ENCODE measurements at regions not wholly inside any gene's neighbourhood (a gene's known extent, or its start where the extent isn't known, plus 50 kb on each side); places are given as distances from the start of the nearest gene placed in this dataset.

DNA sequence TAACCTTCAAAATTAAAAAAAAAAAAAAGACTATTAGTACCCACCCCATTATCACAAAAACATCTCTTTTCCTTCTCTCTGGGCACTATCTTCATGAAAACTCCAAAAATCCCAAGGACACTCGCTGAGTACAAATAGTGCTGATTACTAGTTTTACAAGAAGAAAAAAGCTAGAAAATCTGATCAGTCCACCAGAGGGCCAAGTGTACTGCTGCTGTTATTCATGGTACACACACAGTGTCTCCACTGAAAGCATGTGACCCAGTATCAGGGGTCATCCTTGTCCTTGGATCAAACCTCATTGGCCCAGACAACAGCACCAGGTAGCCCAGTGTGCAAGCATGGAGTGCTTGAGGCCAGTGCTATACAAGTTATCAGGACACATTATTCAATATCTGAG is 382.7 kb upstream of the KLHL29 start:
- FAIRE-seq, result no peak
- TF ChIP-seq TAF1 (IDR thresholded peaks at IDR 0.05; ENCODE audit: low read depth, low read length), result no peak
- no peak for TF ChIP-seq POLR2A (IDR thresholded peaks at IDR 0.05; ENCODE audit: low read depth, low read length)
- TF ChIP-seq POU2F2 (IDR thresholded peaks at IDR 0.05; ENCODE audit: low read depth, low read length), result no peak
- TF ChIP-seq POLR2AphosphoS5 (IDR thresholded peaks at IDR 0.05; ENCODE audit: low read depth, low read length), result no peak
- no peak for TF ChIP-seq SPI1 (IDR thresholded peaks at IDR 0.05; ENCODE audit: low read depth, low read length)
- no peak for TF ChIP-seq PAX5 (IDR thresholded peaks at IDR 0.05; ENCODE audit: insufficient read depth, low read length, severe bottlenecking)
- DNase-seq (ENCODE audit: insufficient read length, low spot score), result no peak

DNA sequence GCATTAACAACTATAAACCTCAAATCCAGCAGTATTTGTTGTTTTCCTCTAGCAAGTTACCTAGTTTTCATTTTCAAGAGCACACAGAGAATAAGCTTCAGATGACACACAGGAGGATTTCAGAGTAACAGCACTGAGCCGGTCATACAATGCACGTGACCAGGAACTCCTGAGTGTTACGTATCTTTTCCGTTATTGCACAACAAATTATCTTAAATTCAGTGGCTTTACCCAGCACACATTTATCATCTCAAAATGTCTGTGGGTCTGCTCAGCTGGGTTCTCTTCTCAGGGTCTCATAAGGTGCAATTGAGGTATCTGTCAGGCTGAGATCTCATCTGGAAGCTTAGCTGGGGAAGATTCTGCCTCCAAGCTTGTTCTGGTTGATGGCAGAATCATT is 379.5 kb upstream of the KLHL29 start:
- FAIRE-seq (no peak), DNase-seq (ENCODE audit: insufficient read length, low spot score) (no peak)
- TF ChIP-seq SPI1 (IDR thresholded peaks at IDR 0.05; ENCODE audit: low read depth, low read length), result no peak
- TF ChIP-seq POLR2AphosphoS5 (IDR thresholded peaks at IDR 0.05; ENCODE audit: low read depth, low read length), result no peak
- TF ChIP-seq POLR2A (IDR thresholded peaks at IDR 0.05; ENCODE audit: low read depth, low read length), result no peak
- TF ChIP-seq PAX5 (IDR thresholded peaks at IDR 0.05; ENCODE audit: insufficient read depth, low read length, severe bottlenecking), result no peak
- TF ChIP-seq TAF1 (IDR thresholded peaks at IDR 0.05; ENCODE audit: low read depth, low read length), result no peak
- TF ChIP-seq POU2F2 (IDR thresholded peaks at IDR 0.05; ENCODE audit: low read depth, low read length), result no peak

DNA sequence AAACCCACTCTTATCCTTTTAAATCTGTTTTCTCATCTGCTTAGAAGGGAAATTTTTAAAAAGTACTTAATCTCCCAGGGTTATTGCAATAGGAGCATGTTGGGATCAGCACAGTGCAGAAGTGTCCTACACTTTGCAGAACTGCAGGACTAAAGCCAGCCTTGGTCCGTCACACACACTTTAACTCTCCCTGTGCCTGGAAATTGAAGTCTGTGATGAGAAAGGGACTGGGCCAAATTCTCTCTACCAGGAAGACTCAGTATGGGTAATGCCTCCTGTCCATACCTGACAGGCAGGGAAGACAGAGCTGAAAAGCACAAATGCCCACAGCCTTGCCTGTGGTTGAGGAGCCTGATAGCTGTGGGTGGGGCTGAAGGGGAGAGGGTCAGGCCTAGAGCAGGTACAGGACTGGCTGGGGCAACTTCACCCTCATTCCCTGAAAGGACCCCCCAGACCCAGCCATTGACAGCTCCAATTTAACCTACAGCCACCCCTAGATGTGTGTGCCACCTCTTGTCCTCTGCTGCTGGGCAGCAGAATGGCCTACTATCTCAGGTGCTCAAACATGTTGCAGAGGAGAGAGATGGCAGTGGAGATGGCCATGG is 377.2 kb upstream of the KLHL29 start:
- DNase-seq (ENCODE audit: insufficient read length, low spot score) (no peak), FAIRE-seq (no peak)
- TF ChIP-seq PAX5 (IDR thresholded peaks at IDR 0.05; ENCODE audit: insufficient read depth, low read length, severe bottlenecking), result no peak
- no peak for TF ChIP-seq SPI1 (IDR thresholded peaks at IDR 0.05; ENCODE audit: low read depth, low read length)
- no peak for TF ChIP-seq POLR2AphosphoS5 (IDR thresholded peaks at IDR 0.05; ENCODE audit: low read depth, low read length)
- TF ChIP-seq POLR2A (IDR thresholded peaks at IDR 0.05; ENCODE audit: low read depth, low read length), result no peak
- no peak for TF ChIP-seq POU2F2 (IDR thresholded peaks at IDR 0.05; ENCODE audit: low read depth, low read length)
- TF ChIP-seq TAF1 (IDR thresholded peaks at IDR 0.05; ENCODE audit: low read depth, low read length), result no peak

DNA sequence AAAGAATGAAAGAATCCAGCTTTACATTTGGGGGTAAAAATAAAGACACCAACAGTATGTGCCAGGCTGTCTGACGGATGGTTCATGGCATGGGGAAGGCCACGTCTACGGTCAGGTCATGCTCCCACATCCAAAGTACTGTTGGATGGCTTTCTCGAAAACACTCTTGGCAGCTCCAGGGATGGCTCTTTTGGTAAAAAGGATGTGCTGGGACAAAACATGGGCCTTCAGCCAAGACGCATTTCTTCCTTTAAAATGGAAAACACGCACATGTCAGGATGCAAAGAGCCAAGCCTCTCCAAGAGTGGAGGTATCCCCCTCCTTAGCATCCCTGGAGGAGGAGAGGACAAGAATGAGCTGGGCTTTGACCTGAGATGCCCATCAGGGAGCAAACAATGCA is 376.5 kb upstream of the KLHL29 start:
- FAIRE-seq (no peak), DNase-seq (ENCODE audit: insufficient read length, low spot score) (no peak)
- no peak for TF ChIP-seq TAF1 (IDR thresholded peaks at IDR 0.05; ENCODE audit: low read depth, low read length)

DNA sequence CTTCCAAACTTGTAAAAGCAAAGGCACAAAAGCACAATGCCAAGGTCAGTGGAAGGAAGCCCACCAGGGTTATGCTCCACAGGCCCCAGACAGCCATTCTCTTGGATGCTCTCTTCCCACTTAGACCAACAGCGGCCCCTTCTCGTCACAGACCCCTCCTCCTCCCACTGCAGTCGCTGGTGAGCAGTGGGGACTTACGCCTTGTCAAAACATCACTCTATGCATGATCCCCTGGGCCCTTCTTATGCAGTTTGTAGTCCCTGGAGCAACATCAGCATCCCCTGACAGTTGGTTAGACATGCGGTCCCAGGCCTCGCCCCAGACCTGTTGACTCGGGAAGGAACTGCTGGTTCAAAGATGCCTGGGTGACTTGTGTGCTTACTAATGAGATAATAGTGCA is 376.0 kb upstream of the KLHL29 start:
- no peak for FAIRE-seq
- no peak for DNase-seq (ENCODE audit: insufficient read length, low spot score)
- no peak for TF ChIP-seq POLR2A (IDR thresholded peaks at IDR 0.05; ENCODE audit: low read depth, low read length)

DNA sequence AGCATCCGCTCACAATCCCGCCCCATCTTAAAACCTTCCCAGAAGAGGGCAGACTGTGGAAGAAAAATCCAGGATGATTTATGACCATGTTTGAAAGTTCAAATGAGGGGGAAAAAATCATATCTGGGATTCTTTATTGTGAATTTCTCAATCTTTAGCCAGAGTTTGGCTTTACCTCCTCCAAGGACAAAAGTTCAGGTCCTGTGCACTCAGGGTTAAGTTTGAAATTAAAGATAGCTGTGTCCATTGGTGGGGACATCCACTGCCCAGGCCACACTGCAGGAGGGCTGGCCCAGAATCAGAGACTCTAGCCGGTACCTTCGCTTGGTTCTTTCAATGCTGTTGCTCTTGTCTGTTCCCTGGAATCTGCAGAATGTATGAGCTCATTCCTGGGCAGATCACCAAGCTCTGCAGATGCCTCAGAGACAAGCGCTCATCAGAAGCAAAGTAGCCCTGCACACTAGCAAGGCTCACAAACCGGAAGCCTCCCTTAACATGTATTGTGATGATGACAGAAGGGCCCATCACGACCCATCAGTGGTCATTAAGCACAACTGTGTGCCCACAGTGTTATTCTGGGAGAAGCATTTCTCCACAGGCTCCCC is 375.3 kb upstream of the KLHL29 start:
- no peak for DNase-seq (ENCODE audit: insufficient read length, low spot score)
- no peak for FAIRE-seq
- TF ChIP-seq POU2F2 (IDR thresholded peaks at IDR 0.05; ENCODE audit: low read depth, low read length) (no peak), TAF1 (IDR thresholded peaks at IDR 0.05; ENCODE audit: low read depth, low read length) (no peak), POLR2AphosphoS5 (IDR thresholded peaks at IDR 0.05; ENCODE audit: low read depth, low read length) (no peak)

DNA sequence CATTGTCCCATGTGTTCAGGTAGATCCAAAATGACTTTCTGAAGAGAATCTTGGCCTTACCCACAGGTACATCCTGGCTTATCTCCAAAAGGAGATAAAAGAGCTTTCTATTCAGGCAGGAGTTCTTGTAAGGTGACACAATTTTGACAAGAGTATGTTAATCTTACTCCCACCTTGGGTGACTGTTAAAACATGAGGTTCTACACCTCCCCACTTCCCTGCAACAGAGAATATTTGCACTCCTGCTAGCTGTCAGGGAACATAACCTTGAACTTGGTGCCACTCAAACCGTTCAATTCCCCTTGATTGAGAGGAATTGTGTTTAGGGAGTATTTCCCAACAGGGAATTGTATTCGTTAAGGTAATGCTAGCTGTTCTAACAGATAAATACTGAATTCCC is 372.5 kb upstream of the KLHL29 start:
- no peak for DNase-seq (ENCODE audit: insufficient read length, low spot score)
- no peak for FAIRE-seq
- TF ChIP-seq TAF1 (IDR thresholded peaks at IDR 0.05; ENCODE audit: low read depth, low read length) (no peak), POLR2A (IDR thresholded peaks at IDR 0.05; ENCODE audit: low read depth, low read length) (no peak), POU2F2 (IDR thresholded peaks at IDR 0.05; ENCODE audit: low read depth, low read length) (no peak), PAX5 (IDR thresholded peaks at IDR 0.05; ENCODE audit: insufficient read depth, low read length, severe bottlenecking) (no peak), SPI1 (IDR thresholded peaks at IDR 0.05; ENCODE audit: low read depth, low read length) (no peak), POLR2AphosphoS5 (IDR thresholded peaks at IDR 0.05; ENCODE audit: low read depth, low read length) (no peak)

DNA sequence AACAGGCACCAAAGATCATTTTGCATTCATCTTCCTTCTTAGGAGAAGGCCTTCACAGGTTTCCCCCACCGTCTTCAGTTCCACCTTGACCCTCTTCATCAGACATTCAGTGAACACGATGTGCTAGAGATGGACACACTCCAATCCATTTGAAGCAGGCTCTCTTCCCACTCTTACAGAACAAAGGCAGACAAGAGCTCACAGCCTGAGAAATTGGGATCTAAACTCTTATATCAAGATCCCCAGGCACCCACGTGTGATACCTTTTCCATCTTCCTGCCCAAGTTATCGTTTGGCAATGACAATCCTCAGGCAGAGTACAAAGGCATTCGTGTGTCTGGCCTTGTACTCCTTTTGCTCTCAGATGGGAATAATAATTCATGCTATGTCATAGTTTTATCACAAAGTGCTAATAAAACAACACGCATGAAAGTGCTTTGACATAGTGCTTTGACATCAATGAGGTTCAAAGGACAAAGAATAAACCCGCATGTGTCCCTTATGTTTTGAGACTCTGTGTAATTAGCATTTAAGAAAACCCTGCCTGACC is 369.3 kb upstream of the KLHL29 start:
- TF ChIP-seq POU2F2 (IDR thresholded peaks at IDR 0.05; ENCODE audit: low read depth, low read length) (no peak), SPI1 (IDR thresholded peaks at IDR 0.05; ENCODE audit: low read depth, low read length) (no peak), TAF1 (IDR thresholded peaks at IDR 0.05; ENCODE audit: low read depth, low read length) (no peak), POLR2AphosphoS5 (IDR thresholded peaks at IDR 0.05; ENCODE audit: low read depth, low read length) (no peak), POLR2A (IDR thresholded peaks at IDR 0.05; ENCODE audit: low read depth, low read length) (no peak), PAX5 (IDR thresholded peaks at IDR 0.05; ENCODE audit: insufficient read depth, low read length, severe bottlenecking) (no peak)
- DNase-seq (ENCODE audit: insufficient read length, low spot score) (no peak), FAIRE-seq (no peak)

DNA sequence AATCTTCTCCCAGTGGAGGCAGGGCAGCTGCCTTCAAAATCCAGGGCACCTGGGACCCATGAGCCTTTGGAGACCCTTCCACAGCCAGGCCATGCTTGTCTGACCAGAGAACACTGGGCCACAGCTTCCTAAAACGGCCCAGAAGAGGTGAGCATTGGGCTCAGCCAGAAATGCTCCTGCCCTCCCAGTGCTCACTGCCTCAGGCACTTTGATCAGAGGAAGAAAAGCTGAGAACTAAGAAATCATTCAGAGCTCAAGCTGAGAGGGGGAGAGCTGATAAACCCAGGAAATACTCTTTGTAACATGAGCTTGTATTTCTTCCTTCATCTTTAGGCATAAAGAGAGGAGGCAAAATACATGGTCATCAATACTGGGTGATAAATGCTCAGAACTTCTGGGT is 365.5 kb upstream of the KLHL29 start:
- FAIRE-seq (no peak), DNase-seq (ENCODE audit: insufficient read length, low spot score) (no peak)
- TF ChIP-seq SPI1 (IDR thresholded peaks at IDR 0.05; ENCODE audit: low read depth, low read length) (no peak), POU2F2 (IDR thresholded peaks at IDR 0.05; ENCODE audit: low read depth, low read length) (no peak), PAX5 (IDR thresholded peaks at IDR 0.05; ENCODE audit: insufficient read depth, low read length, severe bottlenecking) (no peak), POLR2AphosphoS5 (IDR thresholded peaks at IDR 0.05; ENCODE audit: low read depth, low read length) (no peak), TAF1 (IDR thresholded peaks at IDR 0.05; ENCODE audit: low read depth, low read length) (no peak), POLR2A (IDR thresholded peaks at IDR 0.05; ENCODE audit: low read depth, low read length) (no peak)

DNA sequence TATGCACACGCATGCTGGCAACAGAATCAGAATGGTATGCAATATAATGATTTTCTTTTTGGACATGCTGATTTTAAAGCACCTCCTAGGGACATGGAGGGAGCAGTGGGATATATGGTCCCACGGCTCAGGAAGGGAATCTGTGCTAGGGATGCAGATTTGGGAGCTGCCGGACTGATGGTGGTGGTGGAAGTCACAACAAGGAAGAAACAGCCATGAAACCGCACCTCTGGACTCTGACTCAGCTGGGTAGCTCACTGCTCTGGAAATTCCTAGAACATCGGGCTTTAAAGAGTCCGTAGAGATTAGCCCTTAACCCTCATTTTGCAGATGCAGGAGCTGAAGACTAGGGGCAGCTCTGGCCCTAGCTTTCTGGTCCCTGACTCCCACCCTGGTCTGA is 364.3 kb upstream of the KLHL29 start:
- TF ChIP-seq PAX5 (IDR thresholded peaks at IDR 0.05; ENCODE audit: insufficient read depth, low read length, severe bottlenecking), result no peak
- TF ChIP-seq POLR2A (IDR thresholded peaks at IDR 0.05; ENCODE audit: low read depth, low read length), result no peak
- no peak for TF ChIP-seq TAF1 (IDR thresholded peaks at IDR 0.05; ENCODE audit: low read depth, low read length)
- TF ChIP-seq SPI1 (IDR thresholded peaks at IDR 0.05; ENCODE audit: low read depth, low read length), result no peak
- TF ChIP-seq POLR2AphosphoS5 (IDR thresholded peaks at IDR 0.05; ENCODE audit: low read depth, low read length), result no peak
- no peak for TF ChIP-seq POU2F2 (IDR thresholded peaks at IDR 0.05; ENCODE audit: low read depth, low read length)
- FAIRE-seq, result no peak
- DNase-seq (ENCODE audit: insufficient read length, low spot score), result no peak
